Endometrial microvascular endothelial cells (primary cell): ENCODE measurements at regions not wholly inside any gene's neighbourhood (a gene's known extent, or its start where the extent isn't known, plus 50 kb on each side); places are given as distances from the start of the nearest gene placed in this dataset.

Source experiments
- in situ Hi-C: cut with HindIII; loops from 2 replicates; pipeline ENCODE4 v1.10.0; 2017; ENCODE audit warnings: low sequenced_read_pairs, low pct_unique_long_range_greater_than_20kb; ENCODE audit errors: inconsistent ontology term

GRCh38 chr11:11672101-11672500, 50.3 kb upstream of the GALNT18 start:
- in situ Hi-C loops, result no loop called here
